MCF 10A (cell line): ENCODE measurements at regions not wholly inside any gene's neighbourhood (a gene's known extent, or its start where the extent isn't known, plus 50 kb on each side); places are given as distances from the start of the nearest gene placed in this dataset.

Experiments
- BruUV-seq: library from RNA; stranded (reverse); fragments of 400-500 nt; replicated peaks from 2 replicates; lab custom pipeline; 2021; lab: Mats Ljungman, UMichigan
- CTCF ChIA-PET: fragments of 300-600 bp; sonication (Branson Sonifier 250); formaldehyde crosslinking; extraction: SDS; loops from one replicate; lab custom pipeline; 2021; ENCODE audit warnings: antibody characterized with exemption, inconsistent platforms; lab: Yijun Ruan, JAX
- POLR2A ChIA-PET: fragments of 300-600, 350-650 bp; sonication (Branson Sonifier 250); formaldehyde crosslinking; extraction: SDS; loops from one replicate; lab custom pipeline; 2020; ENCODE audit warnings: antibody characterized with exemption, inconsistent platforms; lab: Yijun Ruan, JAX
- DNase-seq: peaks from one replicate; pipeline ENCODE4 v3.0.0-alpha.2; 2018; ENCODE audit not compliant: unreplicated experiment
- H3K27ac Mint-ChIP-seq: one replicate; pipeline ENCODE4 v1.8.0; 2022; ENCODE audit warnings: mild to moderate bottlenecking, low read depth, mixed read lengths; ENCODE audit not compliant: unreplicated experiment
- H3K27me3 Mint-ChIP-seq: one replicate; pipeline ENCODE4 v1.8.0; 2022; ENCODE audit warnings: mixed read lengths; ENCODE audit not compliant: insufficient read depth, unreplicated experiment
- H3K36me3 Mint-ChIP-seq: one replicate; pipeline ENCODE4 v1.8.0; 2022; ENCODE audit warnings: mild to moderate bottlenecking, moderate library complexity, mixed read lengths; ENCODE audit not compliant: insufficient read depth, unreplicated experiment
- H3K4me1 Mint-ChIP-seq: one replicate; pipeline ENCODE4 v1.8.0; 2022; ENCODE audit warnings: mixed read lengths; ENCODE audit not compliant: insufficient read depth, unreplicated experiment
- H3K4me3 Mint-ChIP-seq: one replicate; pipeline ENCODE4 v1.8.0; 2022; ENCODE audit warnings: mild to moderate bottlenecking, moderate library complexity, mixed read lengths; ENCODE audit not compliant: unreplicated experiment
- H3K9me3 Mint-ChIP-seq: one replicate; pipeline ENCODE4 v1.8.0; 2022; ENCODE audit warnings: mixed read lengths; ENCODE audit not compliant: unreplicated experiment
- intact Hi-C: fragments of 100-400 bp; cut with micrococcal nuclease; formaldehyde crosslinking; loops from 2 replicates; pipeline ENCODE4 v1.14.1; 2022
- TF ChIP-seq, protein P1 (sequence below): fragments of 200-600 bp; IDR thresholded peaks from one replicate; pipeline ENCODE4 v1.8.0; 2022; ENCODE audit warnings: antibody characterized with exemption, mild to moderate bottlenecking; ENCODE audit not compliant: unreplicated experiment

GRCh38 chrX:67384403-67384802 lies 159.4 kb upstream of the AR start:
- TF ChIP-seq, protein P1, sequence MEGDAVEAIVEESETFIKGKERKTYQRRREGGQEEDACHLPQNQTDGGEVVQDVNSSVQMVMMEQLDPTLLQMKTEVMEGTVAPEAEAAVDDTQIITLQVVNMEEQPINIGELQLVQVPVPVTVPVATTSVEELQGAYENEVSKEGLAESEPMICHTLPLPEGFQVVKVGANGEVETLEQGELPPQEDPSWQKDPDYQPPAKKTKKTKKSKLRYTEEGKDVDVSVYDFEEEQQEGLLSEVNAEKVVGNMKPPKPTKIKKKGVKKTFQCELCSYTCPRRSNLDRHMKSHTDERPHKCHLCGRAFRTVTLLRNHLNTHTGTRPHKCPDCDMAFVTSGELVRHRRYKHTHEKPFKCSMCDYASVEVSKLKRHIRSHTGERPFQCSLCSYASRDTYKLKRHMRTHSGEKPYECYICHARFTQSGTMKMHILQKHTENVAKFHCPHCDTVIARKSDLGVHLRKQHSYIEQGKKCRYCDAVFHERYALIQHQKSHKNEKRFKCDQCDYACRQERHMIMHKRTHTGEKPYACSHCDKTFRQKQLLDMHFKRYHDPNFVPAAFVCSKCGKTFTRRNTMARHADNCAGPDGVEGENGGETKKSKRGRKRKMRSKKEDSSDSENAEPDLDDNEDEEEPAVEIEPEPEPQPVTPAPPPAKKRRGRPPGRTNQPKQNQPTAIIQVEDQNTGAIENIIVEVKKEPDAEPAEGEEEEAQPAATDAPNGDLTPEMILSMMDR = no peak
- ChIA-PET CTCF (interaction anchor here (0.6 kb wide), 1 partner anchor 654 kb away, joined by 3 read pairs; no protein-coding TSS in a partner anchor), POLR2A (no interaction called here)
- DNase-seq = no peak
- intact Hi-C loops = no loop called here
- BruUV-seq = no TSS peak
- Mint-ChIP-seq H3K4me1 (no peaks in the 10 kb centered on the region), H3K36me3 (no peaks in the 10 kb centered on the region), H3K27me3 (no peaks in the 10 kb centered on the region), H3K27ac (no peak overlapping the region), H3K4me3 (no peak overlapping the region), H3K9me3 (peaks cover 37% of the 10 kb centered on the region)

DNA sequence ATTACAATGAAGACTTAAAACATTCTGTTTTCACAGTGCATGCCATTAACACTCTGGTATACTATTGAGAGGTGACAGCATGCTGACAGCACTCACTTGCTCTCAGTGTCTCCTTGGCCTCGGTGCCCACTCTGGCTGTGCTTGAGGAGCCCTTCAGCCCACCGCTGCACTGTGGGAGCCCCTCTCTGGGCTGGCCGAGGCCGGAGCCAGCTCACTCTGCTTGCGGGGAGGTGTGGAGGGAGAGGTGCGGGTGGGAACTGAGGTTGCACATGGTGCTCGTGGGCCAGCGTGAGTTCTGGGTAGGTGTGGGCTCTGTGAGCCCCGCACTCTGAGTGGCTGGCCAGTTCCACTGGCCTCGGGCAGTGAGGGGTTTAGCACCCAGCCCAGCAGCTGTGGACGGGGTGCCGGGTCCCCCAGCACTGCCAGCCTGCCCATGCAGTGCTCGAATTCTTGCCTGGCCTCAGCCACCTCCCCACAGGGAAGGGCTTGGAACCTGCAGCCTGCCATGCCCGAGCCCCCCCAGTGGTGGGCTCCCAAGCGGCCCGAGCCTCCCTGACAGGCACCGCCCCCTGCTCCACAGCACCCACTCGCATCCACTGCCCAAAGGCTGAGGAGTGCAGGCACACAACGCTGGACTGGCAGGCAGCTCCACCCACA lies 135.3 kb upstream of the AR start:
- TF ChIP-seq, protein P1 = no peak
- no peaks in the 10 kb centered on the region for H3K4me1 Mint-ChIP-seq
- no peaks in the 10 kb centered on the region for H3K27me3 Mint-ChIP-seq
- no TSS peak for BruUV-seq
- DNase-seq = no peak
- H3K36me3 Mint-ChIP-seq = no peaks in the 10 kb centered on the region
- ChIA-PET POLR2A (no interaction called here), CTCF (no interaction called here)
- H3K4me3 Mint-ChIP-seq = no peak overlapping the region
- intact Hi-C loops = no loop called here
- H3K9me3 Mint-ChIP-seq = peaks cover 8% of the 10 kb centered on the region
- H3K27ac Mint-ChIP-seq = no peak overlapping the region

GRCh38 chrX:67415937-67416336 lies 127.9 kb upstream of the AR start:
- CTCF ChIA-PET = no interaction called here
- POLR2A ChIA-PET = no interaction called here
- no peaks in the 10 kb centered on the region for H3K4me1 Mint-ChIP-seq
- H3K27ac Mint-ChIP-seq = no peak overlapping the region
- intact Hi-C loops = no loop called here
- TF ChIP-seq, protein P1 = no peak
- no peak overlapping the region for H3K4me3 Mint-ChIP-seq
- peaks cover 7% of the 10 kb centered on the region for H3K9me3 Mint-ChIP-seq
- BruUV-seq = no TSS peak
- DNase-seq = no peak
- H3K27me3 Mint-ChIP-seq = no peaks in the 10 kb centered on the region
- H3K36me3 Mint-ChIP-seq = peaks cover 6% of the 10 kb centered on the region

DNA sequence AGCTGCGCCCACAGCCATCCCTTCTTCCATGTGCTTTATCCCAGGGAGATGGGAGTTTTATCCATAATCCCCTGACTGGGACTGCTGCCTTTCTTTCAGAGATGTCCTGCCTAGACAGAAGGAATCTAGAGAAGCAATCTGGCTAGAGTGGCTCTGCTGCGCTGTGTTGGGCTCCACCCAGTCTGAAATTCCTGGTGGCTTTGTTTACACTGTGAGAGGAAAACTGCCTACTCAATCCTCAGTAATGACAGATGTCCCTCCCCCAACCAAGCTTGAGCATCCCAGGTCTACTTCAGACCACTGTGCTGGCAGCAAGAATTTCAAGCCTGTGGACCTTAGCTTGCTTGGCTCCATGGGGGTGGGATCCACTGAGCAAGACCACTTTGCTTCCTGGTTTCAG lies 116.9 kb upstream of the AR start:
- ChIA-PET POLR2A (no interaction called here), CTCF (no interaction called here)
- intact Hi-C loops = no loop called here
- Mint-ChIP-seq H3K27me3 (no peaks in the 10 kb centered on the region), H3K4me1 (no peaks in the 10 kb centered on the region), H3K27ac (no peak overlapping the region), H3K9me3 (peaks cover 57% of the 10 kb centered on the region), H3K36me3 (no peaks in the 10 kb centered on the region), H3K4me3 (no peak overlapping the region)
- no TSS peak for BruUV-seq
- no peak for DNase-seq
- TF ChIP-seq, protein P1 = no peak
